ENCODE measurements at regions not wholly inside any gene's neighbourhood (a gene's known extent, or its start where the extent isn't known, plus 50 kb on each side); places are given as distances from the start of the nearest gene placed in this dataset.

GRCh38 chr3:163936543-163936942, 1141.8 kb downstream of the SI start:
- no peak for ATAC-seq
- Histone ChIP-seq H3K27me3 (no peaks in the 10 kb centered on the region), H3K36me3 (no peaks in the 10 kb centered on the region), H3K9me3 (no peaks in the 10 kb centered on the region), H3K27ac (no peak overlapping the region), H3K4me3 (no peak overlapping the region), H3K4me1 (no peaks in the 10 kb centered on the region)
- TF ChIP-seq EP300 (IDR thresholded peaks at IDR 0.05) (no peak), POLR2AphosphoS5 (IDR thresholded peaks at IDR 0.05) (no peak), POLR2A (IDR thresholded peaks at IDR 0.05) (no peak), CTCF (IDR thresholded peaks at IDR 0.05) (no peak)
- 17 to 47% methylated on average over 1 of the region's 1 CpG for WGBS, 2 donors (ENCODE audit: low coverage in 1 of 2)

GRCh38 chr3:163935411-163935810, 1142.9 kb downstream of the SI start:
- Histone ChIP-seq H3K27me3 (no peaks in the 10 kb centered on the region), H3K4me1 (no peaks in the 10 kb centered on the region), H3K9me3 (no peaks in the 10 kb centered on the region), H3K27ac (no peak overlapping the region), H3K36me3 (no peaks in the 10 kb centered on the region), H3K4me3 (no peak overlapping the region)
- no peak for ATAC-seq
- 22 to 35% methylated on average over 2 to 3 of the region's 3 CpGs for WGBS, 2 donors (ENCODE audit: low coverage in 1 of 2)
- no peak for TF ChIP-seq EP300 (IDR thresholded peaks at IDR 0.05)
- no peak for TF ChIP-seq POLR2A (IDR thresholded peaks at IDR 0.05)
- TF ChIP-seq CTCF (IDR thresholded peaks at IDR 0.05), result no peak
- TF ChIP-seq POLR2AphosphoS5 (IDR thresholded peaks at IDR 0.05), result no peak

- Histone ChIP-seq H3K27ac (no peak overlapping the region), H3K4me1 (no peaks in the 10 kb centered on the region), H3K4me3 (no peak overlapping the region), H3K27me3 (no peaks in the 10 kb centered on the region), H3K36me3 (no peaks in the 10 kb centered on the region), H3K9me3 (no peaks in the 10 kb centered on the region)
- TF ChIP-seq CTCF (IDR thresholded peaks at IDR 0.05) (no peak), POLR2AphosphoS5 (IDR thresholded peaks at IDR 0.05) (no peak)
- ATAC-seq, result no peak
- WGBS, 2 donors (ENCODE audit: low coverage in 1 of 2), result 60 to 65% methylated on average over 2 of the region's 2 CpGs
These were observed 1149.1 kb downstream of the SI start for GRCh38 chr3:163929069-163929652.

- Histone ChIP-seq H3K27me3 (no peaks in the 10 kb centered on the region), H3K4me1 (no peaks in the 10 kb centered on the region), H3K27ac (no peak overlapping the region), H3K4me3 (no peak overlapping the region), H3K9me3 (no peaks in the 10 kb centered on the region), H3K36me3 (no peaks in the 10 kb centered on the region)
- 85% methylated on average over 1 of the region's 1 CpG; no CpG with 5 or more reads in 1 of the 2 donors for WGBS, 2 donors (ENCODE audit: low coverage in 1 of 2)
- TF ChIP-seq EP300 (IDR thresholded peaks at IDR 0.05) (no peak), POLR2A (IDR thresholded peaks at IDR 0.05) (no peak), CTCF (IDR thresholded peaks at IDR 0.05) (no peak), POLR2AphosphoS5 (IDR thresholded peaks at IDR 0.05) (no peak)
- no peak for ATAC-seq
These were observed 1150.8 kb downstream of the SI start for GRCh38 chr3:163927521-163927920.

- Histone ChIP-seq H3K9me3 (no peaks in the 10 kb centered on the region), H3K4me1 (no peaks in the 10 kb centered on the region), H3K36me3 (no peaks in the 10 kb centered on the region), H3K4me3 (no peak overlapping the region), H3K27me3 (no peaks in the 10 kb centered on the region), H3K27ac (no peak overlapping the region)
- ATAC-seq, result no peak
- 65 to 66% methylated on average over 5 to 6 of the region's 6 CpGs for WGBS, 2 donors (ENCODE audit: low coverage in 1 of 2)
- no peak for TF ChIP-seq CTCF (IDR thresholded peaks at IDR 0.05)
- no peak for TF ChIP-seq POLR2A (IDR thresholded peaks at IDR 0.05)
- TF ChIP-seq EP300 (IDR thresholded peaks at IDR 0.05), result no peak
- TF ChIP-seq POLR2AphosphoS5 (IDR thresholded peaks at IDR 0.05), result no peak
These were observed 1153.7 kb downstream of the SI start for GRCh38 chr3:163924600-163924999.

Measured in gastroesophageal sphincter (tissue), 4 donors.